Urothelium cell line (cell line): ENCODE measurements at regions not wholly inside any gene's neighbourhood (a gene's known extent, or its start where the extent isn't known, plus 50 kb on each side); places are given as distances from the start of the nearest gene placed in this dataset.

ENCODE experiments used
- DNase-seq: peaks from one replicate; pipeline ENCODE4 v3.0.0; 2011; ENCODE audit warnings: low spot score, mixed read lengths
- FAIRE-seq: peaks from 2 replicates; lab custom pipeline; 2011; peaks lifted over from hg19 to GRCh38; lab: Jason Lieb, UNC

DNA sequence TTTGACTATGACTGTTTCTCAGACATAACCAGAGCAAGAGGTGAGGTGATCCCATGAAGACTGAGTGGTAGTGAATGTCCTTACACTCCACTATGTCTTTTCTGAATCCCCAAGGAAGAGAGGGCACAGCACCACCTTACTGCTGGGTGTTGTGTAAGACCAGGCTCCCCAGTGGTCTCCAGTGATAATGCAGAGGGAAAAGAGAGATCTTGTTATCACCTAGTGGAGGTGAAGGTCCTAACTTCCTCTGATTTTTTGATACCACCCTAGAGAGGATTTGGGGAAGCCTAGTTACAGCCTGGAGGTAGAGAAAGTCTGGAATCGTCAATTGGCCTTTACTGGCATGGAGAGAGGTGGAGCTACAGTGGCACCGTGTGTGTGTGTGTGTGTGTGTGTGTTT is 288.0 kb upstream of the BCHE start:
- FAIRE-seq = no peak
- DNase-seq = peak; percentile 2

GRCh38 chr3:166123576-166123975 is 286.4 kb upstream of the BCHE start:
- DNase-seq = no peak

GRCh38 chr3:166123088-166123487 is 285.9 kb upstream of the BCHE start:
- no peak for FAIRE-seq
- DNase-seq = no peak

More at GRCh38 chr3:166123576-166123975, 286.4 kb upstream of the BCHE start:
- no peak for FAIRE-seq

DNA sequence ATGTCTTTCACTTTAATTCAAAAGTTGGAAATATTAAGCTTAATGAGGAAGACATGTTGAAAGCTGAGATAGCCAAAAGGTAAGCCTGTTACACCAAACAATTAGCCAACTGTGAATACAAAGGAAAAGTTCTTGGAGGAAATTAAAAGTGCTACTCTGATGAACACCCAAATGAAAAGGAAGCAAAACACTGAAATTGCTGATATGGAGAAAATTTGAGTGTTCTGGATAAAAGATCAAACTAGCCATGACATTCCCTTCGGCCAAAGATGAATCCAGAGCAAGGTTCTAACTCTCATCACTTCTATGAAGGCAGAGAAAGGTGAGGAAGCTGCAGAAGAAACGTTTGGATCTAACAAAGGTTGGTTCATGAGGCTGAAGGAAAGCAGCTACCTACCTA is 280.8 kb upstream of the BCHE start:
- DNase-seq = no peak

DNA sequence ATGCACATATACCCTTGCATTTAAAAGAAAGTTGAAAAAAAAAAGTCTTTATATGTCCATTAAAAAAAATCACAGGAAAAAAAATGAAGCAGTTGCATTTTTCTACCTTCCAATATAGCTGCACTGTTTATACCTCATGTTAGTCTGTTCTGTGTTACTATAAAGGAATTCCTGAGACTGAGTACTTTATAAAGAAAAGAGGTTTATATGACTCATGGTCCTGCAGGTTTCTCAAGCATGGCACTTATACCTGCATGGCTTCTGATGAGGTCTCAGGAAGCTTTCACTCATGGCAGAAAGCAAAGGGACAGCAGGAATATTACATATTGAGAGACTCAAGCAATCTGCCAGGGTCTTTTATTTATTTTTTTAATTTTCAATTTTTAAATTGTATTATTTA is 277.2 kb upstream of the BCHE start:
- no peak for FAIRE-seq

More for the DNA sequence above, 280.8 kb upstream of the BCHE start:
- FAIRE-seq = no peak

DNA sequence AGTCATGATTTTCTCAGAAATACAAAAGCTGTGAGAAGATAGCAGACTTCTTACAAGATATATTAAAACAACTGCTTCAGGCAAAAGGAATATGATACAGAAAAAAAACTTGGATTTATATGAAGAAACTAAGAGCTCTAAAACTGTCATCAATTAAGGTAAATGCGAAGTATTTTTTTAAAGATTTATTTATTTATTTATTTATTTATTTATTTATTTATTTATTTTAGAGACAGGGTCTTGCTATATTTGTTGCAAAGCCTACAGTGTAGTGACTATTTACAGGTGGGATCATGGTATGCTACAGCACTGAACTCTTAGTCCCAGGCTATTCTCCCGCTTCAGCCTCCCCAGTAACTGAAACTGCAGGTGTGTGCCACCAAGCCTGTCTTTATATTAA is 274.3 kb upstream of the BCHE start:
- FAIRE-seq (no peak), DNase-seq (no peak)

More for the DNA sequence above, 277.2 kb upstream of the BCHE start:
- DNase-seq = no peak

GRCh38 chr3:166110102-166110501 is 272.9 kb upstream of the BCHE start:
- FAIRE-seq (no peak), DNase-seq (no peak)

DNA sequence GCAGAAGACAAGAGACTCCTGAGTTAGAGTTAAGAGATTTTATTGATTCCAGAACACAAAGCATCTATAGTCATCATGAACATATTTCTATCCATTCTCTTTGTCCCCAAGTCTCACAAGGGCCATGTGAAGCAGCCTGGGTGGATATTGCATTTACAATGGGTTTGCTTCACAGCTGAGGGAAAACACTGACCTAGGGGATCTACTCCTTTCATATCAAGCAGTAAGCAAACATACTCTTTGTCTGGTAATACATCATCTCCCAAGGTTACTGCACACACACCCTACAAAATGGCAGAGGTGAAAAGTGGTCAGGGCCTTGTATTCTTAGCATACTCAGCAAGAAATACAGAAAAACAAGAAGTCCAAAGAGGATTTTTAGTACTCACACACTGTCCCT is 267.7 kb upstream of the BCHE start:
- FAIRE-seq (no peak), DNase-seq (no peak)

- DNase-seq (no peak), FAIRE-seq (no peak)
Observed at GRCh38 chr3:166100730-166101129, 263.5 kb upstream of the BCHE start.

DNA sequence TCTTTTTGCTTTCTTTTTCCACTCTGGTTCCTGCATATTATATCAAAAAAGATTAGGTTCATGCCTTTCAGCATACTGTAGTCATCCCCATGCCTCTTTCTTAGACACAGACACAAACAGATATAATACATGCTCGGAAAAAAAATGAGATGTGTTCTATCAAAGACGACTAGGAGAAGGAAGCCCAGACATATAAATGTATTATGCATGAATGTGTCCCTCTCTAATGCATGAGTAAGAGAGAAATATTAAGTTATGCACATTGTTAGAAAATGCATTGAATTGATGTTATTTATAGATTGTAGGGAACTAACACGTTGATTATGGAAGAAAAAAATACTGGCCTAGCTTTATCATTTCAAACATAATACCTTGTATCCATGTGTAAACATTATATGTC is 252.4 kb upstream of the BCHE start:
- FAIRE-seq (no peak), DNase-seq (no peak)

- DNase-seq (peak; percentile 3), FAIRE-seq (no peak)
Observed at GRCh38 chr3:166085164-166085856, 248.1 kb upstream of the BCHE start.

- no peak for FAIRE-seq
- no peak for DNase-seq
Observed at GRCh38 chr3:166080096-166080495, 242.9 kb upstream of the BCHE start.

DNA sequence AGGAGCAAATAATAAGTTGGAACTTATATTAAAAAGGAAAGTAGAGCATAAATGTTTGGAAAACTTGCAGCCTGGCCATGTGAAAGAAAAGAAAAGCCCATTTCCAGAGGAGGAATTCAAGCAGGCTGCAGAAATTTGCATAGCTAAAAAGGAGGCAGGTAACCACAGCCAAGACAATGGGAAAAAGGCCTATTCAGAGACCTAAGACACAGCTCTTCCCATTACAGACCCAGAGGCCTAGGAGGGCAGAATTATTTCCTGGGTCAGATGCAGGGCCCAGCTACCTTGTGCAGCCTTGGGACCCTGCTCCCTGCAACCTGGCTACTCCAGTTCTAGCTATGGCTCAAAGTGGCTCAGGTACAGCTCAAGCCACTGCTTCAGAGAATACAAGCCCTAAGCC is 234.6 kb upstream of the BCHE start:
- DNase-seq (no peak), FAIRE-seq (no peak)

DNA sequence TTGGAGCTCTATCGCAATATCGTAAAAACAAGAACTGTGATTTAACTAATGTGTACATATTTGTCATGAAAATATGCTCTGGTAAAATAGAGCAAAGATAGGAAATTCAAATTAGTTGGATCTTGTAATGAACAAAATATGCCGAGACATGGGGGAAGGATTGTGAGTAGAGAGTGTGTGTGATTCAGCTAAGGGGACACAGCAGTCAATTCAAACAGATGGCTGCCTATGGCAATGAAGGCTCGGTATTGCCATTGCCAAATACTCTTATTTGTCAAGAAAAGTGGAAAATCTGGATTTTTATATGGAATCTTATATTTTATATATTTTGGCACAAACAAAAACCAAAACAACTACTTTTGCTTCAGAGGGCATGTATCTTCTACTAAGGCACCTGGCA is 227.3 kb upstream of the BCHE start:
- DNase-seq (no peak), FAIRE-seq (no peak)

DNA sequence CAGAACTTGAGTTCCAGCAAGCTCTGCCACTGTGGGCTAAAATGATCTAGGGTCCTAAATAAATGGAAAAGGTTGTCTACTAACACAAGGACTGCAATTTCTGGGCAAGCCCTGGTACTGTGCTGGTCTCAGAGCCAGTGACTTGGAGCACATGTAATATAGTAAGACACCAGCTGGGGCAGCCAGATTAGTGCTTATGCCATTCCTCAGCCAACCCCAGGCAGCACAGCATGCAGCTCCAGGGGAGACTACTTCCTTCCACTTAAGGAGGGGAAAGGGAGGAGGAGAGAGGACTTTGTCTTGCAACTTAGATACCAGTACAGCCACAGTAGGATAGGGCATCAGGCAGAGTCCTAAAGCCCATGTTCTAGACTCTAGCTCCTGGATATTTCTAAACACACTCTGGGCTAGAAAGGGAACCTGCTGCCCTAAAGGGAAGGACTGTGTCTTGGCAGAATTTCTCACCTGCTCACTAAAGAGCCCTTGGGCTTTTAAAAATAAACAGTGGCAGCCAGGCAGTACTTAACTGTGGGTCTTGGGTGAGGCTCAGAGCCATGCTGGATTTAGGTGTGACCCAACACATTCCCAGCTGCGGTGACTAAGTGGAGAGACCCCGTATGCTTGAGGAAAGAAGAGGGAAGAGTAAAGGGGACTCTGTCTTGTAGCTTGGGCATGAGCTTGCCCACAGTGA is 223.7 kb upstream of the BCHE start:
- FAIRE-seq (no peak), DNase-seq (no peak)

GRCh38 chr3:166052440-166052839 is 215.2 kb upstream of the BCHE start:
- FAIRE-seq (no peak), DNase-seq (no peak)

DNA sequence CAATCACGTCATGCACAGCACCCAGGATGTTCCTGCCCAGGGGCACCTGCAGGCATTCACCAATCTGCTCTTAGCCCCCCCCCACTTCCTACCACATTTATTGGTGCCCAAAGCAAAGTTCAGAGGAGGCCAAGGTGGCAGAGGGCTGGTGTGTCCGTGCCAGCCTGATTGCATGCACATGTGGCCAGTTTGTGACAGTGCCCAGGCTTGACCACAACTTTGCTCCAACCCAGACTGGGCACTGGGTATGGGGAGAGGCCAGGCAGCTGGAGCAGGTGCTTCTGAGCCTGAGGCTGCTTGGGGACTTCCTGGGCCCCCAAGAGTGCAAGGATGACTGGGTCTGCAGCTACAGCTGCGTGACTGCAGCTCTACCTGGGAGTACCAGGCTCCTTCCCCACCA is 192.3 kb upstream of the BCHE start:
- no peak for DNase-seq
- no peak for FAIRE-seq

DNA sequence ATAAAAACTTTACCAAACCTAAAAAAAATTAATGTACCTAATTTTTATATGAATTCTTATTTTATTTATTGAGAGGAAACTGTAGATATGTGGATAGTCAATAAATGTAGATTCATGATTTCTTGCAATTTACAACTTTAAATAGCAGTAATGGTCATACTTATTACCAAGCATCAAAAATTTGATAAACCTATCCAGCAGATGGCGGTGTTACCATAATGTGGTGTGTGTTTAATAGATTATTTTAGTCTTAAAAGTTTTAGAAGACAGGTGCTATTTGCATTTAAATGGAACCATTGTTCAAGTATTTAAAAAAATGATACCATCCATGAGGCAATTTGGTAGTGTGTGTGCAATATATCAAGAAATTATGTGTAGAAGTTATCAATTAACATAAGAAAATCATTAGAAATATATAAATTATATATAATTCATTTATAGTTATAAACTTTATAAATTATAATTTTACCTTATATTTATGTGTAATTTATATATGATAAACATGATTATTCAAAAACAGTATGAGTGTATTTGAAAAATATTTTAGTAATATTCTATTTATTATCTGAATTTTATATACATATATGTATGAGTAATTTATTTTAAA is 176.0 kb upstream of the BCHE start:
- FAIRE-seq (no peak), DNase-seq (peak; percentile 3)

- FAIRE-seq (no peak), DNase-seq (no peak)
Observed at GRCh38 chr3:166011771-166012170, 174.5 kb upstream of the BCHE start.

GRCh38 chr3:166005126-166005525 is 167.9 kb upstream of the BCHE start:
- no peak for FAIRE-seq
- no peak for DNase-seq

DNA sequence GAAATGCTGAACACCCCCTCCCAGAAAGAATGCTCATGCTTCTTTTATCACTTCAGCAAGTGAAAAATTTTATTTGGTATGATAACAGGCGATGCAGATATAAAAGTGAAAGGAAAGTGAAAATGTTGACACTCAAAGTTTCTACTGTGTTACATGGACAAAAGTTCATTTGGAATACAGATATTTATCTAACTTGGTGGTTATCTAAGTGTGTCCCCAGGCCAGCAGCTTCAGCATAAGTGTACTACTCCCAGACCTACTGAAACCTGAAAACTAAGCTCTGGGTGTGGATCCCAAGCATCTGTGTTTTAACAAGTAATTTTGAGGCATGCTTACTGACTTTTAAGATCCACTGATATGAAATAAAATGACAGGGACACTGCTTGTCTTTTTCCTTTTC is 157.1 kb upstream of the BCHE start:
- no peak for DNase-seq
- FAIRE-seq = no peak

DNA sequence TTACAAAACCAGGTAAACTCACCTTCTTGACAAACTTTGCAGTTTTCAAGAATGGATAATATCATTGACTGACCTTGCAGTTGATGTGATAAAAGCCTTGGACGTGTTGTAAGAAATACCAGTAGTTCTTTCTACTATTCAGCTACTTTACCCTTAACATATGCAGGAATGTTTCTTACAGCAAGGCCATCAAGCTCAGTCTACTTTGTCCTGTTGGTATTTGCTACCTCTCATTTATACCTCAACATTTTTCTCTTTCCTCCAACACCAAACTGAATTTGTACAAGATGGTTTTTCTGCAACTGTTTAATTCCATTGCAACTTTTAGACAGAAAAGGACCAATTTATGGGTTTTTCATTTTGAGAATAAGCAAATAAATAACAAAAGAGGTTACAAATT is 147.4 kb upstream of the BCHE start:
- FAIRE-seq (no peak), DNase-seq (no peak)
